ENCODE measurements at regions not wholly inside any gene's neighbourhood (a gene's known extent, or its start where the extent isn't known, plus 50 kb on each side); places are given as distances from the start of the nearest gene placed in this dataset.

GRCh38 chr6:3591970-3592369 is 135.1 kb upstream of the SLC22A23 start:
- H3K36me3 ChIP-seq = no peaks in the 10 kb centered on the region
- H3K27ac ChIP-seq = peak overlapping the region; percentile 3
- TF ChIP-seq CTCF (IDR thresholded peaks at IDR 0.05) = no peak
- TF ChIP-seq POLR2AphosphoS5 (IDR thresholded peaks at IDR 0.05; ENCODE audit: insufficient read depth in 1 of 2, low read depth in 1 of 2) = no peak
- no peak for TF ChIP-seq POLR2A (IDR thresholded peaks at IDR 0.05)
- H3K9me3 ChIP-seq = peaks cover 6% of the 10 kb centered on the region
- intact Hi-C loops (cut with DNase I) = no loop called here
- no peak overlapping the region for H3K4me3 ChIP-seq
- no peaks in the 10 kb centered on the region for H3K27me3 ChIP-seq
- DNase-seq (ENCODE audit: extremely low spot score in 2 of 2) = no peak
- H3K4me1 ChIP-seq = peaks cover 14% of the 10 kb centered on the region

- Histone ChIP-seq H3K27me3 (no peaks in the 10 kb centered on the region), H3K4me3 (no peak overlapping the region), H3K27ac (no peak overlapping the region), H3K9me3 (peaks cover 6% of the 10 kb centered on the region), H3K4me1 (peaks cover 10% of the 10 kb centered on the region), H3K36me3 (no peaks in the 10 kb centered on the region)
- no peak for TF ChIP-seq POLR2AphosphoS5 (IDR thresholded peaks at IDR 0.05; ENCODE audit: insufficient read depth in 1 of 2, low read depth in 1 of 2)
- no peak for TF ChIP-seq POLR2A (IDR thresholded peaks at IDR 0.05)
- no peak for TF ChIP-seq CTCF (IDR thresholded peaks at IDR 0.05)
- DNase-seq (ENCODE audit: extremely low spot score in 2 of 2) = no peak
- intact Hi-C loops (cut with DNase I) = no loop called here
Measured at GRCh38 chr6:3587660-3588059, 130.8 kb upstream of the SLC22A23 start.

GRCh38 chr6:3585320-3585935 is 128.6 kb upstream of the SLC22A23 start:
- H3K27ac ChIP-seq = no peak overlapping the region
- no peaks in the 10 kb centered on the region for H3K27me3 ChIP-seq
- no peaks in the 10 kb centered on the region for H3K36me3 ChIP-seq
- H3K9me3 ChIP-seq = peaks cover 6% of the 10 kb centered on the region
- no peak overlapping the region for H3K4me3 ChIP-seq
- DNase-seq (ENCODE audit: extremely low spot score in 2 of 2) = peak in 1 of 2 donors; percentile 72
- no peaks in the 10 kb centered on the region for H3K4me1 ChIP-seq
- intact Hi-C loops (cut with DNase I) = no loop called here
- no peak for TF ChIP-seq POLR2A (IDR thresholded peaks at IDR 0.05)
- TF ChIP-seq CTCF (IDR thresholded peaks at IDR 0.05) = no peak
- TF ChIP-seq POLR2AphosphoS5 (IDR thresholded peaks at IDR 0.05; ENCODE audit: insufficient read depth in 1 of 2, low read depth in 1 of 2) = peak in 1 of 2 donors; percentile 76

GRCh38 chr6:3584606-3585005 is 127.8 kb upstream of the SLC22A23 start:
- peaks cover 6% of the 10 kb centered on the region for H3K9me3 ChIP-seq
- H3K4me1 ChIP-seq = no peaks in the 10 kb centered on the region
- no peak for DNase-seq (ENCODE audit: extremely low spot score in 2 of 2)
- no peak overlapping the region for H3K4me3 ChIP-seq
- H3K36me3 ChIP-seq = no peaks in the 10 kb centered on the region
- no peaks in the 10 kb centered on the region for H3K27me3 ChIP-seq
- no peak overlapping the region for H3K27ac ChIP-seq
- intact Hi-C loops (cut with DNase I) = no loop called here
- TF ChIP-seq POLR2A (IDR thresholded peaks at IDR 0.05) (no peak), POLR2AphosphoS5 (IDR thresholded peaks at IDR 0.05; ENCODE audit: insufficient read depth in 1 of 2, low read depth in 1 of 2) (no peak), CTCF (IDR thresholded peaks at IDR 0.05) (no peak)

GRCh38 chr6:3581469-3581868 is 124.6 kb upstream of the SLC22A23 start:
- H3K4me1 ChIP-seq = no peaks in the 10 kb centered on the region

More at GRCh38 chr6:3581469-3581868, 124.6 kb upstream of the SLC22A23 start:
- Histone ChIP-seq H3K27ac (no peak overlapping the region), H3K9me3 (no peaks in the 10 kb centered on the region), H3K36me3 (no peaks in the 10 kb centered on the region), H3K27me3 (no peaks in the 10 kb centered on the region), H3K4me3 (no peak overlapping the region)
- no peak for DNase-seq (ENCODE audit: extremely low spot score in 2 of 2)
- intact Hi-C loops (cut with DNase I) = no loop called here
- no peak for TF ChIP-seq POLR2AphosphoS5 (IDR thresholded peaks at IDR 0.05; ENCODE audit: insufficient read depth in 1 of 2, low read depth in 1 of 2)
- TF ChIP-seq CTCF (IDR thresholded peaks at IDR 0.05) = no peak
- TF ChIP-seq POLR2A (IDR thresholded peaks at IDR 0.05) = no peak
